GM12878 (cell line): ENCODE measurements at regions not wholly inside any gene's neighbourhood (a gene's known extent, or its start where the extent isn't known, plus 50 kb on each side); places are given as distances from the start of the nearest gene placed in this dataset.

Experiments used
- ATAC-seq: fragments of 200-7000 bp; cut with Tn5 transposase; 3 replicates; pipeline ENCODE4 v1.9.1; 2020; ENCODE audit warnings: mild to moderate bottlenecking, moderate library complexity
- BruUV-seq: library from RNA; stranded (reverse); fragments of 400-500 nt; replicated peaks from 2 replicates; lab custom pipeline; 2021; lab: Mats Ljungman, UMichigan
- CTCF ChIA-PET: fragments of 300-600 bp; sonication (Branson Sonifier 250); formaldehyde crosslinking; extraction: SDS; loops from one replicate; lab custom pipeline; 2021; ENCODE audit warnings: inconsistent platforms; lab: Yijun Ruan, JAX
- POLR2A ChIA-PET: fragments of 350-600 bp; formaldehyde crosslinking; extraction: SDS; loops from one replicate; lab custom pipeline; 2021; ENCODE audit warnings: inconsistent platforms; lab: Charles Lee
- RAD21 ChIA-PET: fragments of 300-600 bp; sonication (Branson Sonifier 250); formaldehyde crosslinking; loops from one replicate; lab custom pipeline; 2023; ENCODE audit warnings: antibody characterized with exemption; ENCODE audit not compliant: unreplicated experiment; lab: Charles Lee
- SMC1A ChIA-PET: fragments of 300-600 bp; sonication (Branson Sonifier 250); formaldehyde crosslinking; loops from one replicate; lab custom pipeline; 2023; ENCODE audit not compliant: unreplicated experiment, uncharacterized antibody; lab: Charles Lee
- DNase-seq: peaks from one replicate; pipeline ENCODE4 v3.0.0-alpha.2; 2011; ENCODE audit warnings: low read depth, low spot score
- FAIRE-seq: peaks from 3 replicates; lab custom pipeline; 2011; peaks lifted over from hg19 to GRCh38; lab: Jason Lieb, UNC
- H2AFZ ChIP-seq: 2 replicates; pipeline ENCODE4 v1.6.0; 2011; ENCODE audit warnings: low read depth, low read length, control low read depth; ENCODE audit not compliant: control insufficient read depth
- H3K27ac ChIP-seq: 2 replicates; pipeline ENCODE4 v1.5.1; 2011; ENCODE audit warnings: control low read depth; ENCODE audit not compliant: control insufficient read depth, insufficient read depth
- H3K27me3 ChIP-seq, 2 experiments: replicated peaks in 1 of 2; 2 replicates each; pipeline versions ENCODE4 v1.6.0 to v1.6.1; 2011; ENCODE audit warnings: low read length in 1 of 2; ENCODE audit not compliant: control insufficient read depth in 2 of 2, insufficient read depth in 2 of 2
- H3K36me3 ChIP-seq, 2 experiments: 2 replicates each; pipeline ENCODE4 v1.5.1; 2011; ENCODE audit warnings: low read length in 1 of 2; ENCODE audit not compliant: control insufficient read depth in 2 of 2, insufficient read depth in 2 of 2
- H3K4me1 ChIP-seq: 2 replicates; pipeline ENCODE4 v1.6.1; 2011; ENCODE audit warnings: mild to moderate bottlenecking, low read length, moderate library complexity, mixed read lengths; ENCODE audit not compliant: control insufficient read depth, insufficient read depth
- H3K4me2 ChIP-seq: 2 replicates; pipeline ENCODE4 v1.6.0; 2011; ENCODE audit warnings: control low read depth; ENCODE audit not compliant: control insufficient read depth, insufficient read depth
- H3K4me3 ChIP-seq: fragments of 200-600 bp; sonication (generic); 2 replicates; pipeline ENCODE4 v1.5.1; 2016
- H3K79me2 ChIP-seq: 2 replicates; pipeline ENCODE4 v1.6.0; 2011; ENCODE audit warnings: low read length; ENCODE audit not compliant: control insufficient read depth, insufficient read depth
- H3K9ac ChIP-seq: 2 replicates; pipeline ENCODE4 v1.8.0; 2011; ENCODE audit warnings: low read length, control low read depth, mixed read lengths; ENCODE audit not compliant: control insufficient read depth, insufficient read depth
- H3K9me3 ChIP-seq: replicated peaks from 3 replicates; pipeline ENCODE4 v1.5.1; 2011; ENCODE audit warnings: mild to moderate bottlenecking, low read length; ENCODE audit not compliant: control insufficient read depth, insufficient read depth
- H4K20me1 ChIP-seq: 2 replicates; pipeline ENCODE4 v1.6.0; 2011; ENCODE audit not compliant: control insufficient read depth, insufficient read depth
- ATF7 ChIP-seq: fragments of 450-650 bp; IDR thresholded peaks from 2 replicates; pipeline ENCODE4 v1.6.1; 2016; ENCODE audit warnings: low read depth, mild to moderate bottlenecking
- CHD4 ChIP-seq: fragments of 200-600 bp; sonication (generic); IDR thresholded peaks from 2 replicates; pipeline ENCODE4 v1.6.1; 2016; ENCODE audit warnings: mild to moderate bottlenecking
- IKZF1 ChIP-seq: fragments of 450-650 bp; conservative IDR thresholded peaks from 2 replicates; pipeline ENCODE4 v1.6.1; 2017; ENCODE audit warnings: antibody characterized with exemption, mild to moderate bottlenecking
- JUNB ChIP-seq: IDR thresholded peaks from 2 replicates; pipeline ENCODE4 v1.6.1; 2016; ENCODE audit warnings: antibody characterized with exemption, mild to moderate bottlenecking
- NFIC ChIP-seq: IDR thresholded peaks from 2 replicates; pipeline ENCODE4 v1.6.1; 2012; ENCODE audit warnings: low read depth, mild to moderate bottlenecking, inconsistent platforms, low read length, moderate library complexity
- PAX8 ChIP-seq: fragments of 450-650 bp; IDR thresholded peaks from 2 replicates; pipeline ENCODE4 v1.6.1; 2017; ENCODE audit warnings: mild to moderate bottlenecking, moderate library complexity
- SIN3A ChIP-seq: IDR thresholded peaks from 2 replicates; pipeline ENCODE4 v1.6.1; 2012; ENCODE audit warnings: low read depth, low read length, improper control_type of control experiment
- SRF ChIP-seq, 2 experiments: IDR thresholded peaks; 2 replicates each; pipeline ENCODE4 v1.6.1; 2011; ENCODE audit warnings: low read depth in 2 of 2, low read length in 2 of 2, mild to moderate bottlenecking in 1 of 2, moderate library complexity in 1 of 2
- WGBS: methylation state at CpG from one replicate; pipeline ENCODE4 v1.1.6; 2016; ENCODE audit warnings: low lambda C conversion rate; ENCODE audit not compliant: insufficient replicate concordance, insufficient coverage; ENCODE audit errors: missing lambda C conversion rate; 5-methylcytosine and 5-hydroxymethylcytosine counted together
- in situ Hi-C: fragments of 300-500 bp; cut with MboI; formaldehyde crosslinking; loops from 9 replicates; pipeline ENCODE4 v1.14.3; 2018; ENCODE audit warnings: mixed read lengths
- intact Hi-C: fragments of 100-400 bp; cut with micrococcal nuclease; formaldehyde crosslinking; loops from one replicate; pipeline ENCODE4 v1.14.2; 2022; ENCODE audit not compliant: unreplicated experiment
- TF ChIP-seq, protein P1 (sequence below): fragments of 450-650 bp; IDR thresholded peaks from 2 replicates; pipeline ENCODE4 v1.6.1; 2016; ENCODE audit warnings: mild to moderate bottlenecking, moderate library complexity, borderline replicate concordance

DNA sequence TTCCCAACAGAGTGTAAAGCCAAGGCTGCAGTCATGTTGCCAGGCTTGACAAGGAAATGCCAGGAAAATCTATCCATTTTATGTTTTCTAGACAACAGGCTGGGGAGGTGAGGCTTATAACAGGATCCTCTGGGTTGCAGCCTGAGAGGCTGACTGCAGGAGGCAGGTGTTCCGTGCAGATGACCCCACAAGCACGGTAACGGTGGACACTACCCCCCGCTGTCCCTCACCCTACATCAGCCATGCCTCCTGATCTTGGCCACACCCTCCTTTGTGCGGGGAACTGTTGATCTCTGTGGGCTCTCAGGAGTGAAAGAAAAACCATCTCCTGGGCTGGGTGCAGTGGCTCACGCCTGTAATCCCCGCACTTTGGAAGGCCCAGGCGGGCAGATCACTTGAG lies 68.0 kb upstream of the ADPGK start:
- ChIA-PET POLR2A (no interaction called here), RAD21 (no interaction called here), CTCF (no interaction called here), SMC1A (no interaction called here)
- DNase-seq (no peak), FAIRE-seq (no peak), ATAC-seq (no peak)
- no peaks in the 10 kb centered on the region for H3K79me2 ChIP-seq
- H2AFZ ChIP-seq = no peak overlapping the region
- H3K36me3 ChIP-seq = no peaks in the 10 kb centered on the region
- no peaks in the 10 kb centered on the region for H3K27me3 ChIP-seq
- 35% methylated on average over 8 of the region's 8 CpGs for WGBS
- H3K4me3 ChIP-seq = no peak overlapping the region
- in situ Hi-C loops = no loop called here
- H3K9me3 ChIP-seq = no peaks in the 10 kb centered on the region
- no peak overlapping the region for H3K4me2 ChIP-seq
- H4K20me1 ChIP-seq = no peaks in the 10 kb centered on the region
- TF ChIP-seq CHD4 (no peak), SRF (IDR thresholded peaks at IDR 0.05; ENCODE audit: low read depth in 2 of 2, low read length in 2 of 2) (no peak), IKZF1 (no peak), NFIC (no peak), JUNB (no peak), ATF7 (no peak), PAX8 (no peak), SIN3A (no peak)
- TF ChIP-seq, protein P1, sequence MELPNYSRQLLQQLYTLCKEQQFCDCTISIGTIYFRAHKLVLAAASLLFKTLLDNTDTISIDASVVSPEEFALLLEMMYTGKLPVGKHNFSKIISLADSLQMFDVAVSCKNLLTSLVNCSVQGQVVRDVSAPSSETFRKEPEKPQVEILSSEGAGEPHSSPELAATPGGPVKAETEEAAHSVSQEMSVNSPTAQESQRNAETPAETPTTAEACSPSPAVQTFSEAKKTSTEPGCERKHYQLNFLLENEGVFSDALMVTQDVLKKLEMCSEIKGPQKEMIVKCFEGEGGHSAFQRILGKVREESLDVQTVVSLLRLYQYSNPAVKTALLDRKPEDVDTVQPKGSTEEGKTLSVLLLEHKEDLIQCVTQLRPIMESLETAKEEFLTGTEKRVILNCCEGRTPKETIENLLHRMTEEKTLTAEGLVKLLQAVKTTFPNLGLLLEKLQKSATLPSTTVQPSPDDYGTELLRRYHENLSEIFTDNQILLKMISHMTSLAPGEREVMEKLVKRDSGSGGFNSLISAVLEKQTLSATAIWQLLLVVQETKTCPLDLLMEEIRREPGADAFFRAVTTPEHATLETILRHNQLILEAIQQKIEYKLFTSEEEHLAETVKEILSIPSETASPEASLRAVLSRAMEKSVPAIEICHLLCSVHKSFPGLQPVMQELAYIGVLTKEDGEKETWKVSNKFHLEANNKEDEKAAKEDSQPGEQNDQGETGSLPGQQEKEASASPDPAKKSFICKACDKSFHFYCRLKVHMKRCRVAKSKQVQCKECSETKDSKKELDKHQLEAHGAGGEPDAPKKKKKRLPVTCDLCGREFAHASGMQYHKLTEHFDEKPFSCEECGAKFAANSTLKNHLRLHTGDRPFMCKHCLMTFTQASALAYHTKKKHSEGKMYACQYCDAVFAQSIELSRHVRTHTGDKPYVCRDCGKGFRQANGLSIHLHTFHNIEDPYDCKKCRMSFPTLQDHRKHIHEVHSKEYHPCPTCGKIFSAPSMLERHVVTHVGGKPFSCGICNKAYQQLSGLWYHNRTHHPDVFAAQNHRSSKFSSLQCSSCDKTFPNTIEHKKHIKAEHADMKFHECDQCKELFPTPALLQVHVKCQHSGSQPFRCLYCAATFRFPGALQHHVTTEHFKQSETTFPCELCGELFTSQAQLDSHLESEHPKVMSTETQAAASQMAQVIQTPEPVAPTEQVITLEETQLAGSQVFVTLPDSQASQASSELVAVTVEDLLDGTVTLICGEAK = no peak
- no peak overlapping the region for H3K27ac ChIP-seq
- no peaks in the 10 kb centered on the region for H3K4me1 ChIP-seq
- intact Hi-C loops = no loop called here
- H3K9ac ChIP-seq = no peak overlapping the region
- no TSS peak for BruUV-seq
